PFSK-1 (cell line): ENCODE measurements at regions not wholly inside any gene's neighbourhood (a gene's known extent, or its start where the extent isn't known, plus 50 kb on each side); places are given as distances from the start of the nearest gene placed in this dataset.

Experiments used
- FOXP2 ChIP-seq: optimal IDR thresholded peaks from 2 replicates; pipeline ENCODE3; 2011; ENCODE audit warnings: borderline replicate concordance, control low read depth, inconsistent platforms; ENCODE audit not compliant: insufficient read depth; ENCODE audit errors: extremely low read length, extremely low read depth
- POLR2AphosphoS5 ChIP-seq: IDR thresholded peaks from 2 replicates; pipeline ENCODE4 v1.6.1; 2012; ENCODE audit warnings: low read depth, mild to moderate bottlenecking, control low read depth, low read length, moderate library complexity
- SIN3A ChIP-seq: IDR thresholded peaks from 2 replicates; pipeline ENCODE4 v1.6.1; 2012; ENCODE audit warnings: mild to moderate bottlenecking, low read length, moderate library complexity, borderline replicate concordance; ENCODE audit not compliant: insufficient read depth
- TAF1 ChIP-seq: IDR thresholded peaks from 2 replicates; pipeline ENCODE4 v1.6.1; 2012; ENCODE audit warnings: low read length, control low read depth, borderline replicate concordance; ENCODE audit not compliant: insufficient read depth
- TF ChIP-seq, protein P1 (sequence below), 2 experiments: IDR thresholded peaks; 2 replicates each; pipeline versions ENCODE4 v1.6.1 to v1.8.0; 2011 to 2012; ENCODE audit warnings: low read depth in 2 of 2, low read length in 2 of 2, control low read depth in 1 of 2, inconsistent platforms in 1 of 2, mild to moderate bottlenecking in 1 of 2, moderate library complexity in 1 of 2; ENCODE audit not compliant: insufficient read depth in 1 of 2

DNA sequence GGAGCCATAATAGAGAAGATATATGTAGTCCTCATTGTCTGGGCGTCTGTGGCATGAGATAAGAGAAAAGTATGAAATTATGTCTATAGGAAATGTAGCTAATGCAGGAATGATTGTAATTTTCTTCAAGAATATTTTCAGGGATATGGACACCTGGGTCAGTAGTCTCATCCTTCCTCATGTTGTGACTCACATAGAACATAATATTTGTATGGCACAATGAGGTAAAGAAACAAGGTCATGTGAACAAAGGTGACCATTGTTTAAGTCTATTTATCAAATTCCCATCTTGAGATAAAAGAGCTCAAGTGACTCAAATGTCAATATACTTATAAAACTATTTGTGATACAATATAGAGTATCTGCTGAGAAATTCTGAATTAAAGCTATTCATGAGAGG lies 345.5 kb upstream of the ROBO1 start:
- TF ChIP-seq FOXP2 (no peak), POLR2AphosphoS5 (no peak), SIN3A (no peak), TAF1 (no peak)
- TF ChIP-seq, protein P1, sequence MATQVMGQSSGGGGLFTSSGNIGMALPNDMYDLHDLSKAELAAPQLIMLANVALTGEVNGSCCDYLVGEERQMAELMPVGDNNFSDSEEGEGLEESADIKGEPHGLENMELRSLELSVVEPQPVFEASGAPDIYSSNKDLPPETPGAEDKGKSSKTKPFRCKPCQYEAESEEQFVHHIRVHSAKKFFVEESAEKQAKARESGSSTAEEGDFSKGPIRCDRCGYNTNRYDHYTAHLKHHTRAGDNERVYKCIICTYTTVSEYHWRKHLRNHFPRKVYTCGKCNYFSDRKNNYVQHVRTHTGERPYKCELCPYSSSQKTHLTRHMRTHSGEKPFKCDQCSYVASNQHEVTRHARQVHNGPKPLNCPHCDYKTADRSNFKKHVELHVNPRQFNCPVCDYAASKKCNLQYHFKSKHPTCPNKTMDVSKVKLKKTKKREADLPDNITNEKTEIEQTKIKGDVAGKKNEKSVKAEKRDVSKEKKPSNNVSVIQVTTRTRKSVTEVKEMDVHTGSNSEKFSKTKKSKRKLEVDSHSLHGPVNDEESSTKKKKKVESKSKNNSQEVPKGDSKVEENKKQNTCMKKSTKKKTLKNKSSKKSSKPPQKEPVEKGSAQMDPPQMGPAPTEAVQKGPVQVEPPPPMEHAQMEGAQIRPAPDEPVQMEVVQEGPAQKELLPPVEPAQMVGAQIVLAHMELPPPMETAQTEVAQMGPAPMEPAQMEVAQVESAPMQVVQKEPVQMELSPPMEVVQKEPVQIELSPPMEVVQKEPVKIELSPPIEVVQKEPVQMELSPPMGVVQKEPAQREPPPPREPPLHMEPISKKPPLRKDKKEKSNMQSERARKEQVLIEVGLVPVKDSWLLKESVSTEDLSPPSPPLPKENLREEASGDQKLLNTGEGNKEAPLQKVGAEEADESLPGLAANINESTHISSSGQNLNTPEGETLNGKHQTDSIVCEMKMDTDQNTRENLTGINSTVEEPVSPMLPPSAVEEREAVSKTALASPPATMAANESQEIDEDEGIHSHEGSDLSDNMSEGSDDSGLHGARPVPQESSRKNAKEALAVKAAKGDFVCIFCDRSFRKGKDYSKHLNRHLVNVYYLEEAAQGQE (IDR thresholded peaks at IDR 0.05; ENCODE audit: insufficient read depth in 1 of 2, low read depth in 2 of 2, low read length in 2 of 2) = no peak

DNA sequence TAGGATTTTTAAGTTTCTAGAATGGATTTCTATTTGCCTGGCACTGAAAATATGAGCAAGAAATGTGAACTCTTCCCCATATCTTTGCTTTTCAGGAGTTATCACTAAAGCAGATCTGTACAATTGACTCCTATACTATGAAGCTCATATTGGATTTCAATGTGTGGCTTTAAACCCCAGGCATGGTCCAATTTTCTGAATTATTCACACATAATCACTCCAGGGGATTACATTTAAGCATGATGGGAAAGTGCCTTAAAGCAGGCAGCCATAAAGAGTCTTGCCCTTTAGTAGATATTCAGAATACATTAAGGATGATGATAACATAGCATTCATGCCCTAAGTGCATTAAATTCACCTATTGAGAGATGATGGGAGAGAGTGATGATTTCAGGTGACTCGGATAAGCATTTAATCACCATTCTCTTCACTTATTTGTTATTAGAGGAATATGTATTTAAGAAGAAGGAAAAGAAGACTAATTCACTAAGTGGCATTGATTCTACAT lies 331.8 kb upstream of the ROBO1 start:
- TF ChIP-seq SIN3A = no peak
- TF ChIP-seq POLR2AphosphoS5 = no peak
- TF ChIP-seq, protein P1 (IDR thresholded peaks at IDR 0.05; ENCODE audit: insufficient read depth in 1 of 2, low read depth in 2 of 2, low read length in 2 of 2) = no peak
- no peak for TF ChIP-seq FOXP2
- no peak for TF ChIP-seq TAF1

DNA sequence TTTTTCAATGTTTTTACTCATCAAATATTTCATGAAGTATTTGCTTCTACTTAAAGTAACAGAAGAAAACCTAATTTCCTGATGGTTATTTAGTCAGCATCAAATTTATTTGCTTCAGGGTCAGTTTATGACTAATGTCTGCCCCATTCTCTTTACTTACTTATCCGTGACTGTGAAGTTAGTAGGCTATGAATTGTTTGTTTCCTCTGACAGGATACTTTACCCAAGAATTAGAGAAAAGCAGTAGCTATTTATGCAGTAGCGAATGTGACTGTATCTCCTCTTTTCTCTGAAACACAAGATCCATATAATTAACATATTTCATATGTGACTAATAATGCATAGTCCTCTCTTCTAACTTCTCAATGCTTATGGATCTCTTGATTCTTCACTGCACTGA lies 329.9 kb upstream of the ROBO1 start:
- TF ChIP-seq, protein P1 (IDR thresholded peaks at IDR 0.05; ENCODE audit: insufficient read depth in 1 of 2, low read depth in 2 of 2, low read length in 2 of 2) = no peak
- TF ChIP-seq TAF1 = no peak
- no peak for TF ChIP-seq SIN3A
- no peak for TF ChIP-seq FOXP2
- no peak for TF ChIP-seq POLR2AphosphoS5

DNA sequence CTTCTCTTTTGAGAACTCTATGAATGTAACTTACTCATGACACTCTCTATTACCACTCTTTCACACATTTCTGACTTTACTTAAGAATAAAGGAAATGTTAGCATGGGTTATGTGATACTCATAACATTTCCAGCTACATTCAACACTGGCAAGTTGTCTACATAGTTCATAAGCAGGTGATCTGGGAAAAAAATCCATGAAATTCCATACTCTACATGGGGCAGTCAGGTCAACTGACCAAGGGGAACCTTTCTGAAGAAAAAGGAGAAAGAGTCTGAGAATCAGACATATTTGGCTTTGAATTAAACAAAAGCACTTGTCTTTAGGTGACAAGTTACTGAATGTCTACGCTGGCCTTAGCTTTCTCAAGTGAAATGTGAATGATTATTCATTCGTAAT lies 329.1 kb upstream of the ROBO1 start:
- TF ChIP-seq FOXP2 (no peak), POLR2AphosphoS5 (no peak), SIN3A (no peak), TAF1 (no peak)
- TF ChIP-seq, protein P1 (IDR thresholded peaks at IDR 0.05; ENCODE audit: insufficient read depth in 1 of 2, low read depth in 2 of 2, low read length in 2 of 2) = no peak

DNA sequence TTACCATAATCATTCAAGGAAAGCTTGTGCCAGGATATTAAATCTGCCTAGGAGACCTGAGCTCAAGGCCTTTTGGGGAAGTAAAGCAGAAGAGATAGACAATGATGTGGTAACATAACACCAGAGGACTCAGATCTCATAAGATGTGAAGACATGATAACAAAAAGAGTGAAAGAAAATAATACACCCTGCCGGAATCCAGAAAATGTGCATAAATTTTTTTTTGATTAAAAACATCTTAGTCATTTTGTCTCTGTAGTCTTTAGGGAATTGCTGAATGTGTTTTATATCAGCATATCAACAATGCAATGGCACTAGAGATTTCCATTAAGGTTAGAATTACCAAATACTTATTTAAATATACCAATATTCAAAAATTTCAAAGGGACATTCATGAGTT lies 326.8 kb upstream of the ROBO1 start:
- TF ChIP-seq, protein P1 (IDR thresholded peaks at IDR 0.05; ENCODE audit: insufficient read depth in 1 of 2, low read depth in 2 of 2, low read length in 2 of 2) = no peak
- TF ChIP-seq FOXP2 = no peak
- no peak for TF ChIP-seq TAF1
- TF ChIP-seq POLR2AphosphoS5 = no peak
- TF ChIP-seq SIN3A = no peak
